Hematopoietic multipotent progenitor cell treated with erythropoietin and hydrocortisone succinate and interleukin-3 and kit ligand, for 4 days (in vitro differentiated cells): ENCODE measurements at regions not wholly inside any gene's neighbourhood (a gene's known extent, or its start where the extent isn't known, plus 50 kb on each side); places are given as distances from the start of the nearest gene placed in this dataset.
"Not testable (repeated sequence)": the region's sequence is repeated elsewhere in the genome, so short reads cannot be mapped to it uniquely, and the experiment has no call there.

ENCODE experiments used
- DNase-seq: peaks from one replicate; pipeline ENCODE4 v3.0.0-alpha.2; 2015

DNA sequence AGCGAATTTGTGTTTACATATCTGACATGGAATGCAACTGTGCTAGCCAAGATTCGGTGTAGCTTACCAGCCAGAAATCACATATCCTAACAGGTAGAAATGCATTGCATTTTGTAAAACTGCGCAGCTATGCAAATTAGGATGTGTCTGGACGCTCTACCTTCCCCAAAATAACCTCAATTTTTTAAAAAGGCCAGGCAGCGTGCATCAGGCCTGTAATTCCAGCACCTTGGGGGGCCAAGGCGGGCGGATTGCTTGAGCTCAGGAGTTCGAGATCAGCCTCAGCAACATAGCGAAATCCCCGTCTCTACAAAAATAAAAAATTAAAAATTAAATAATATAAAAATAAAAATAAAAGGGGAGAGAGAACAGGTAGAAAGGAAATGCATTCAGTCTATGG, 305.0 kb downstream of the TYW1 start:
- peak; percentile 5 for DNase-seq

DNA sequence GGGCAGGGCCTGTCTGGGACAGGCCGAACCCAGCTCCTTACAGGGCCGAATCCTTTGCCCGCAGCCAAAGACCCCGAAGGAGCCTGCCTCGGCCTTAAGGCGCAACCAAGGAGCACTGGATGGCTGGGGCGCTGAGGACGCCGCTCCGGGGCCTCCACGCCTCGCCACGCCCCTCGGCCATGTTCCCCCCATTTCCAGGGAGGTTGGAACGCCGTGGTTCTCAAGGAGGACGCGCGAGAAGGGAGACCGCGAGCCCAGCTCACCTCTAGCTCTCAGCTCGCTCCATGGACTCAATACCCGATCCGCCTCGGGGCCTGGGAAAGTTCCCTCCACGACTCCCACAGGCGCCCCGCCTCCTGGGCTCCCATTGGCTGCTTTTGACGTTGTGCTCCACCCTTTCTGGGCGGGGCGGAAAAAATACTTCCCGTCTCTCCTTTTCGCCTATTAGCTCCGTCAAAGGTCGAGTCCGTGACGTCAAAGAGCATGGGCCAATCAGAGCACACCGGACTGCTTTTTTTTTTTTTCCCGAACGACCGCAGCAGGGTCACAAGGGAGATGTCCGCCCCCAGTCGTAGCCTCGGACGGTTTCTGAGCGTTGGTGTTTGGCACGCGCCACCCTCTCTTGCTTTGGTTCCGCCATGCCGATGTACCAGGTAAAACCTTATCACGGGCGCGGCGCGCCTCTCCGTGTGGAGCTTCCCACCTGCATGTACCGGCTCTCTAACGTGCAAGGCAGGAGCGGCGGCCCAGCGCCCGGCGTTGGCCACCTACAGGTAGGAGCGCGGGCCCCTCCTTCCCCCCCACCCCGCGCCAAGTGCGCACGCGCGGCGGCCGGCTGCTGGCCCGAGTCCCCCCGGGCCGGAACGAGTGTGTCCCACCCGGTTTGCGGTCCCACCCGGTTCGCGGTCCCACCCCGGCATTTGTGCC, 305.7 kb downstream of the TYW1 start:
- DNase-seq, result peak; percentile 100

DNA sequence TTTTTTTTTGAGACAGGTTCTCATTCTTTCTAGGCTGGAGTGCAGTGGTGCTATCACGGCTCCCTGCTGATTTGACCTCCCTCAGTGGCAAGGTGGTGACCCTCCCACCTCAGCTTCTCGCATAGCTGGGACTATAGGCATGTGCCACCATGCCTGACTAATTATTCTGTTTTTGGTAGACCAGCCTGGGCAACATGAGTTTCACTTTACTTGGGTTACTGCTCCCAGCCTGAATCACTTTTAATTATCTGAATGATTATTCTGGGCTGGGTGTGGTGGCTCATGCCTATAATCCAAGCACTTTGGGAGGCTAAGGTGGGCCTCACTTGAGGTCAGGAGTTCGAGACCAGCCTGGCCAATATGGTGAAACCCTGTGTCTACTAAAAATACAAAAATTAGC, 308.2 kb downstream of the TYW1 start:
- DNase-seq, result not testable (repeated sequence)

DNA sequence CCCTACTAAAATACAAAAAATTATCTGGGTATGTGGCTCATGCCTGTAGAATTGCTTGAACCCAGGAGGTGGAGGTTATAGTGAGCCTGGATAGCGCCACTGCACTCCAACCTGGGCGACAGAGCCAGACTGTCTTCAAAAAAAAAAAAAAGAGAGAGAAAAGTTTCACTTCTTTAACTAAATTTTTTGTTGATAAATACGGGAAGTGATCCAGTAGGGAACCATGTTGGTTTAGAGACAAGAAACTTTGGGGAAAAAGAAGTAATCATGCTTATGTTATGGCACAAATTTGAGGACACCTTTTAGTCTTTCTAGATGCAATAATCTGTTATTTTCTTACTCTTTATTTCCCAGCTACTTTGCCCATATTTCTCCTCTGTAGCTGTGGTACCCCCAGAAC, 309.7 kb downstream of the TYW1 start:
- DNase-seq, result no peak

DNA sequence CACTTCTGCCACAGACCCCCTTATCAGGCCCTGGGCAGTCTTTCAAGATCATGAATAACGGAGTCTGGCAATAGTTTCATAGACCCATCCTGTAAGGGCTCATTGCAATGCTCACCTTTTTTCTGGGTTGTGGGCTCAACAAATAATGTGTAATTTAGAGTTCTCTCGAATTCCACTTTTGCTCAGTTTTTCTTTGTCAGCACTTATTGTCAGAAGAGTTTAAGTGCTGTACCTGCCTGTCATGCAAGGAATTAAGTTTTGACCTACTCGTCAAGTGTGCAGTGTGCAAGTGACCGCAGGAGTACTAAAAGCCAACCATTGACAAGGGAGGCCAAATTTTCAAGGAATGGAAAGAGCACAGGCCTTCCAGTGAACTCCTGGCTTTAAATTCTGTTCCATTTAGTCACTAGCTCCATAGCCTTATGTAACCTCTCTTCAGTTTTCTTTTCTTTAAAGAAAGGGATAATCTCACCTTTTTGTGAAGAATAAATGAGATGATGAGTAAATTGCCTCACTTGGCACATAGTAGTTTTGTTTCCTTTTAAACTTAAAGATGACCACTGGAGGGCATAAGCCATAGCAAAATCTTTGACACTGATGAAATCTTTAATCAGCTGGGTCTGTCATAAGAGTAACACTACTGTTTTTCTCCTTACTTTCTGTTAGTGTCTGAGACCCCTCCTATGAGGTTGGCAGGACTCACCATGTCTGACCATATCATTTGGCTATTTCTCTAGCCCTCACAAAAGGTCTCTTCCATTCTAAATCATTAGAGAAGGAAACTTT, 313.3 kb downstream of the TYW1 start:
- peak; percentile 7 for DNase-seq

DNA sequence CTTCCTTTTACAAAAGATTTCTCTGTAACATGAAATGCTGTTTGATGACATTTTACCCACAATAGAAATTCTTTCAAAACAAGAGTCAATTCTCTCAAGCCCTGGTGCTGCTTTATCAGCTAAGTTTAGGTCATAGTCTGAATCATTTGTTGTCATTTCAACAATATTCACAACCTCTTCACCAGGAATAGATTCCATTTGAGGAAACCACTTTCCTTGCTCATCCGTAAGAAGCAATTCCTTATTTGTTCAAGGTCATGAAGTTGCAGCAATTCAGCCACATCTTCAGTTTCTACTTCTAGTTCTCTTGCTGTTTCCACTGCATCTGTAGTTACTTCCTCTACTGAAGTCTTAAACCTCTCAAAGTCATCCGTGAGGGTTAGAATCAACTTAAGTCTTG, 315.3 kb downstream of the TYW1 start:
- no peak for DNase-seq

DNA sequence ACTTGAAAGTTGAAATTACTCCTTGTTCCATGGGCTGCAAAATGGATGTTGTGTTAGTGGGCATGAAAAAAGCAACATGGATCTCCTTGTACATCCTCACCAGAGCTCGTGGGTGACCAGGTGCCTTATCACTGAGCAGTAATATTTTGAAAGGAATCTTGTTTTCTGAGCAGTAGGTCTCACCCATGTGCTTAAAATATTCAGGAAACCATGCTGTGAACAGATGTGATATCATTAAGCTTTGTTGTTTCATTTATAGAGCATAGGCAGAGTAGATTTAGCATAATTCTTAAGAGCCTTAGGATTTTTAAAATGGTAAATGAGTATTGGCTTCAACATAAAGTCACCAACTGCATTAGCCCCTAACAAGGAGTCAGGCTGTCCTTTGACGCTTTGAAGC, 316.6 kb downstream of the TYW1 start:
- no peak for DNase-seq

DNA sequence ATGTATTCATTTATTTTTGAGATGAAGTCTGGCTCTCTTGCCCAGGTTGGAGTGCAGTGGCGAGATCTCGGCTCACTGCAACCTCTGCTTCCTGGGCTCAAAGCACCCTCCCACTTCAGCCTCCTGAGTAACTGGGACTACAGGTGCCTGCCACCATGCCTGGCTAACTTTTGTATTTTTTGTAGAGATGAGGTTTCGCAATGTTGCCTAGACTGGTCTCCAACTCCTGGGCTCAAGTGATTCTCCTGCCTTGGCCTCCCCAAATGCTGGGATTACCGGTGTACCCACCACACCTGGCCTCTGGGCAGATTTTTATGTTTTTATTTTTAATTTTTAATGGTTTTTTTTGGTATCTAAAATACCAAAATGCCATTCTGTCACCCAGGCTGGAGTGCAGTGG, 320.3 kb downstream of the TYW1 start:
- not testable (repeated sequence) for DNase-seq

DNA sequence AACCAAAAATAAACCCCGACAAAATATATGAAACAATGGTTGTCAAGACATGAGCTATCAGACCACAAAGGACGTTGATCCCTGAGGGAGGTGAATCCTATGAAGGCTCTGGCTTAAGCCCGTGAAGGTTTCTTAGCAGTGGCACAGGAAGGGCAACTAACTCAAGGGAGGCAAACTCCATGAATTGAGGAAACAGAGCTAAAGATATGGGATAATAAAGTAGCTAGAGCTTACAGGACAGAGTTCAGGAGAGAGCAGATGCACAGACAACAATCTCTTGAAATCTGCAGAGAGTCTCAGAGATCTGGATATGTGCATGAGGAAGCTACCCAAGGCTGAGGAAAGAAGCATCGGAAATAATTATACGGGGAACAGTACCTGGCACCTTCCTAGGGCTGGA, 331.6 kb downstream of the TYW1 start:
- not testable (repeated sequence) for DNase-seq

DNA sequence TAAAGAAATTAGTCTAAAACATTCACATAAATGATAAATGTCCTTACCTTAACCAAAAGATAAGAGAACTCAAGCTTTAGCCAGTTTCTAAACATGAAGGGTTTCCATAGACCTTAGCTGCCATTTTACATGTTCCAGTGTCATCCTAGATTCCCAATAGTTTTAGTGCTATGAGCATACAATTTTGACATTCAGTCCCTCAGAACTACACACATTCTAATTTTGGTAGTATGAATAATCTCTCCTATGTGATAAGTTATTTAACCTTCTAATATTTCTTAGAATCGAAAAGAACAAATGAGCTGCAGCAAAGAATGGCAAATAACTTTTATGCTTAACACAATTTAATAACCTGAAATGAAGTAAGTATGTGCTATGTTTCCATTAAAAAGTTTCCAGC, 338.5 kb downstream of the TYW1 start:
- not testable (repeated sequence) for DNase-seq

DNA sequence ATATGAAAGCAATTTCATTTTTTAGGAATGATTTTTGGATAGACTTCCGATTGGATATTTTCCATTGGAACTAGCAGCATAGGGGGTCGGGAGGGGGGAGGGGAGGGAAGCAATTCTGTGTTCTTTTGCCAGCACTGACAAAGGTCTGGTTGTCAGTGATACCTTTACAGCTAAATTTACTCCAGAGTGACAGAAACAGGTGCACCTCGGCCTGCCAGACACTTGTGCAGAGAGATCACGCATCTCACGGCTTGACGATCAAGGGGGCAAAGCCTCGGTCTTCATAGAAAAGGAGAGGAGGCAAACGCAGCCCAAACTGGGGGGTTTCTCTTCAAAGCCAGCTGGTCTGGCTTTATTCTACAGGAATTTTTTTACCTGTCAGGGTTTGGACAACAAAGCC, 339.0 kb downstream of the TYW1 start:
- DNase-seq, result not testable (repeated sequence)

DNA sequence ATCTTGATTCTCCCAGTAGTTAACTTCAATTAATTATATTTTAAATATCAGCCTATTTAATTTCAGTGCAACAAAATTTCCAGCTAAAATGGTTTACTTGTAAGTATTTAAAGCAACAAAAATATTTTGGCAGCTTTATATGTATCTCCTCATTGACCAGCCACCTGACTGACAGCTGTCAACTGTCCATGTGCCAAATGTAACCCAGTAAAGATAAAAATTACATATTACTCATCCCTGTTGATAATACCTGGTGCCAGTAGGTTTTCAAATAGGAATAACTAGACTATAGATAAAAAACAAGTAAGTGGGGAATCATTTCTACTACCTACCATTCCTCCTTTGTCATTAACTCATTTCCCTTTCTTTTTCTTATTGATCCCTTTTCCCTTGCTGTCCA, 341.9 kb downstream of the TYW1 start:
- DNase-seq, result not testable (repeated sequence)

DNA sequence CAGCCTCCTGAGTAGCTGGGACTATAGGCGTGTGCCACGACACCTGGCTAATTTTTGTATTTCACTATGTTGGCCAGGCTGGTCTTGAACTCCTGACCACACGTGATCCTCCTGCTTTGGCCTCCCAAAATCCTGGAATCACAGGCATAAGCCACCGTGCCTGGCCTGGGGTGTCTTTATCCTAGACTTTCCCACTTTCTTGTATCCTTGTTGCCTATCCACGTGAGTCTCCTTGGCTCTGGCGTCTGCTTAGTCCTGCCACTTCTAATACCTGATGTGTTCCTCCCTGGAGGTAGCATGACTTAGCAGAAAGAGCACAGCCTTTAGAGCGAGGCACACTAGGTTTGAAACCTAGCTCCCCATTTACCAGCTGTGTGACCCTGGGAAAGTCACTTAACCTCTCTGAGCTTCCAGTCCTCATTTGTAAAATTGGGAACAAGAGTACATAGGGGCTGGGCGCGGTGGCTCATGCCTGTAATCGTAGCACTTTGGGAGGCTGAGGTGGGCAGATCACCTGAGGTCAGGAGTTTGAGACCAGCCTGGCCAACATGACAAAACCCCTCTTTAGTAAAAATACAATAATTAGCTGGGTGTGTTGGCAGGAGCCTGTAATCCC, 344.6 kb downstream of the TYW1 start:
- no peak for DNase-seq

DNA sequence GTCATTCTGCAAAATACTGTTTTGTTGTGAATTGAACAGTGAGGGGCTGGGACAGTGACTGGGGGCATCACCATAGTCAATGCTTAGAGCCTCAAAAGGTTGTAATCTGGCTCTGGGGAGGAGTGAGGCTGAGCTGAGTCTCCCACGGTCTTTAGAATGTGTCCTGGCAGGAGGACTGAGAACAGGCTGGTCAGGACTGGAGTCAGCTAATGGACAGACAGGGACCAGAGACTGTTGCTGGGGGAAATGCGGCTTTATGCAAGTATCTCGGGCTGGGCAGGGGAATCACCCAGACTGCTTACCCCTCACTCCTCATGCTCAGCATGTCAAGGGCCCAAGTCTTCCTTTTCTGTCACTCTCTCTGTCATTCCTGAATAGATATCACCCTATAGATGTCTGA, 346.5 kb downstream of the TYW1 start:
- no peak for DNase-seq

DNA sequence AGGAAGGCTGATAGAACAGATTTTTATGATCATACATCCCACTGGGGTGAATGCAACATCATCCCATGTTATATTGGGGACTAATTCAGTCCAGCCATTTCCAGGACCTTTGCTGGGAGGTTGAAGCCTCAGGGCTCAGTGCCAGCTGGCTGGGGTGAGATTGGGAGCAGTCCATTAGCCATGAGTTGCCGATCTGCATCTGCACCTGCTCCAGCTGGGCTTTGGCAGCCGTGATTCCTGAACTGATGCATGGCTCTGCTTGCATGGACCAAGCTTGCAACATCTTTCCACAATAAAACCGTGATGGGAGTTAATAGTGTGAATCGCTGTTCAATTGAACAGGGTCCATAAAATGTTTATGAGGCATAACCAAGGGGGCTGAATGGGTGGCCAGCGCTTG, 346.9 kb downstream of the TYW1 start:
- DNase-seq, result no peak

DNA sequence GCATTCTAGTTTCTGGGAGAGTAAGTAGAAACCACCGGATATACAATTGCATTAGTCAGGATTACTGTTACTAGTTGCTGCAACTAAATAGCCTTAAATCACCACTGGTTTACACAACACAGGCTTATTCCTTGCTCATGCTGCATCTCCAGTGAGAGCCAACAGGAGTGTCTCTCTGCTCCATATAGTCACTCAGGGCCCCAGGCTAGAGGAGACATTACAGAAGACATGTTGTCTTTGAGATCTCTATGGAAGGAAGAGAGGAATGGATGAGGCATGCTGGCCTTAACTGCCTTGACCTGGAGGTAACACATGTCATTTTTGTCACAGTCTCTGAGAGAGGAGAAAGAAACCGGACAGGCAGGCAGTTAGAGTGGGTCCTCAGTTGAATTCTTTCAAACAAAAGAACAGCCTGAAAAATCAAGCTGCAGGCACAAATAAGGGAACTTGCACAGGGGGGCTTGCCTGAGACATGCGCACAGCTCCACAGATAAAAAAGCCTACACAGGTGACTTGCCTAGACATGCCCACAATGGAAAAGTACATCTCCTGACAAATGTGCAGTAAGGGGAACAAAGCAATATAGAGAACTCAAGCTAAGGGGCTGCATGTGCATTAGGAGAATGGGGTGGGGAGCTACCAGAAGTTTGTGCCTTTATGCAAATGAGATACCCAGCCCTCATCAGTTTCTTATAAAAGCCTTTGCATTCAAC, 348.0 kb downstream of the TYW1 start:
- no peak for DNase-seq

DNA sequence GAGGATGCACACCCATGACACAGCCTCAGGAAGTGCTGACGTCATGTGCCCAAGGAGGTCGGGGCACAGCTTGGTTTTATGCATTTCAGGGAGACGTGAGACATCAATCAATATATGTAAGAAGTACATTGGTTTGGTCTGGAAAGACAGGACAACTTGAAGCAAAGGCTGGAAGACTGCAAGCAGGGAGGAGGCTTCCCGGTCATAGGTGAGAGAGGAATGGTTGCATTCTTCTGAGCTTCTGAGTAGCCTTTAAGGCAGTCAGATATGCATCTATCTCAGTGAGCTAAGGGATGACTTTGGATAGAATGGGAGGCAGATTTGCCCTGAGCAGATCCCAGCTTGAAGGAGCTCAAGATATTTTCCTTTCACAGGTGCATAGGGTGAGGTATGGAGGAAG, 349.5 kb downstream of the TYW1 start:
- no peak for DNase-seq

DNA sequence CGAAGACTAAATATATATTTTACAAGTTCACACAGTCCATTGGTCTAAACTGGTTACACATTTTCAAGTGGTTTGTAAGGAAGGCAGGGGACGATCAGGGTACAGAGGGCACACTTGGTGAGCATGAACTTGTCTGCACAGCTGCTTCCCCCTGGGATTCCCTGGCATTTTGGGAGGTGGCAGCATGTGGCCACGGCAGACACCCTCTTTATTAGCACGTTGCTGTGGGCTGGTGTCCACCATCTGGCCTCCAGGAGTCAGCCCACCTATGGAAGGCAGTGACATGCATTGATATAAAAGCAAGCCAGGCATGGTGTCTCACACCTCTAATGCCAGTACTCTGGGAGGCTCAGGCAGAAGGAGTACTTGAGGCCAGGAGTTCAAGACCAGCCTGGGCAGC, 350.2 kb downstream of the TYW1 start:
- no peak for DNase-seq

DNA sequence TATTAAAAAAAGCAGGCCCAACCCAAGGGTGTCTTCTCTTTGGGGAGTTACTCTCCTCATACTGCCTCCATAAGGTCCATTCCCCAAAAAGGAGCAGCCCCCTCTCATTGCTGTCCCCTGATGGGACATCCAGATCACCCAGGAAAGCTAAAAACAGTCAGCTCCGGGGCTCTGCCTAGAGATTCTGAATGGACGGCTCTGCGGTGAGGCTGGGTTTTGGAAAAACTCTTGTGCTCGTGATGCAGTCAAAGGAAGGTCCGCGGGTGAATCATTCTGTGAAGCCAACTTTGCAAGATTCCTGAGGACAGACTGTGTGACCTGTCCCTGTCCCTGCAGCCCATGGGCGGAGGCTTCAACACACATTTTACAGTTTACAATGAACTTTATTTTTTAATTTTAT, 351.5 kb downstream of the TYW1 start:
- DNase-seq, result no peak

DNA sequence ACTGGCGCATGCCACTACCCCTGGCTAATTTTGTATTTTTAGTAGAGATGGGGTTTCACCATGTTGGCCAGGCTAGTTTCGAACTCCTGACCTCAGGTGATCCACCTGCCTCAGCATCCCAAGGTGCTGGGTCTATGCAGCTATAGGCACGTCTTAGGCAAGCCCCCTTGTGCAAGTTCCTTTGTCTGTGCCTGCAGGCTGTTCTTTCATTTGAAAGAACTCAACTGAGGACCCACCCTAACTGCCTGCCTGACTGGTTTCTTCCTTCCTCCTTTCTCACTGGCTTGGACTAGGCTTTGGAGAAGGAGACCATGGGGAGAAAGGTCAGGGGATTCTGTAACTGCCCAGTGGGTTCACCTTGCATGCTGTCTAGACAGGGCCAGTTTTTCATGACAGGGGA, 361.0 kb downstream of the TYW1 start:
- not testable (repeated sequence) for DNase-seq

DNA sequence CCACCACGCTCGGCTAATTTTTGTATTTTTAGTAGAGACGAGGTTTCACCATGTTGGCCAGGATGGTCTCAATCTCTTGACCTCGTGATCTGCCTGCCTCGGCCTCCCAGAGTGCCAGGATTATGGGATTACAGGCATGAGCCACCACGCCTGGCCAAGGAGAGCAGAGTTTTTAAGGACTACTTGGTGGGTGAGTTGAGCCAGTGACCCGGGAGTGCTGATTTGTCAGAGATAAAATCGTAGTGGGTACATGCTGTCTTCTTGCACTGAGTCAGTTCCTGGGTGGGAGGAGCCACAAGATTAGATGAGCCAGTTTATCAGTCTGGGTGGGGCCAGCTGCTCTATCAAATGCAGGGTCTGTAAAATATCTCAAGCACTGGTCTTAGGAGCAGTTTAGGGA, 361.7 kb downstream of the TYW1 start:
- DNase-seq, result peak; percentile 41

DNA sequence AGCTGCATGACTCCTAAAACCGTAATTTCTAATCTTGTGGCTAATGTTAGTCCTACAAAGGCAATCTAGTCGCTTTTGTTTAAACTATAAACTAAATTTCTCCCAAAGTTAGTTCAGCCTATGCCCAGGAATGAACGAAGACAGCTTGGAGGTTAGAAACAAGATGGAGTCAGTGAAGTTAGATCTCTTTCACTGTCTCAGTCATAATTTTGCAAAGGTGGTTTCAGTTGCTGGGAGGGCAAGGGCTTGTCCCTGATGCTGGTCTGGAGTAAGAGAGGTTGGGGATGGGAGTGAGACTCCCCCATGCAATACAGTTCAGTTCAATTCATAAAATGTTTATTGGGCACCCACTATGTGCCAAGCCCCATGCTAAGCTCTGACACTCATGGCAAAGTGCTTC, 362.1 kb downstream of the TYW1 start:
- DNase-seq, result not testable (repeated sequence)

DNA sequence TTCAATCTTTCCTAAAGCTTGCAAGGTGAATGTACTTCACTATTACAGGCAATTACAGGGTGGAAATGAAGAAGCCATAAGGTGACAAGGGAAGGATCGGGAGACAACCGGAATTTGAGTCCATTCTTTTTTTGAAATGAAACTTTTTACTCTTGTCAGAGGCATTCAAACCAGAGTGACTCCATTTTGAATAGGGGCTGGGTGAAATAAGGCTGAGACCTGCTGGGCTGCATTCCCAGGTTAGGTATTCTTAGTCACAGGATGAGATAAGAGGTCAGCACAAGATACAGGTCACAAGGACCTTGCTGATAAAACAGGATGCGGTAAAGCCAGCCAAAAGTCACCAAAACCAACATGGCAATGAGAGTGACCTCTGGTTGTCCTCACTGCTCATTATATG, 363.3 kb downstream of the TYW1 start:
- peak; percentile 22 for DNase-seq
